GM18858 (cell line): ENCODE measurements at regions not wholly inside any gene's neighbourhood (a gene's known extent, or its start where the extent isn't known, plus 50 kb on each side); places are given as distances from the start of the nearest gene placed in this dataset.
"Not testable (repeated sequence)": the region's sequence is repeated elsewhere in the genome, so short reads cannot be mapped to it uniquely, and the experiment has no call there.

Experiments used
- ATAC-seq: cut with Tn5 transposase; IDR thresholded peaks from one replicate; pipeline ENCODE4 v1.9.1; 2021; ENCODE audit not compliant: unreplicated experiment

DNA sequence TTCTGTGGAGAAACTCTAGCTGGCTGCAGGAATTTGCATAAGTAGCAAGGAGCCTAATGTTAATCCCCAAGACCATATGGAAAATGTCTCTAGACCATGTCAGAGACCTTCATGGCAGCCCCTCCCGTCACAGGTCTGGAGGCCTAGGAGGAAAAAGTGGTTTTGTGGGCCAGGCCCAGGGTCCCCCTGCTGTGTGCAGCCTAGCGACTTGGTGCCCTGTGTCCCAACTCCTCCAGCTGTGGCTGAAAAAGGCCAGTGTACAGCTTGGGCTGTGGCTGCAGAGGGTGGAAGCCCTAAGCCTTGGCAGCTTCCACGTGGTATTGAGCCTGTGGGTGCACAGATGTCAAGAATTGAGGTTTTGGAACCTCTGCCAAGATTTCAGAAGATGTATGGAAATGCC, 306.9 kb upstream of the CA10 start:
- no peak for ATAC-seq

DNA sequence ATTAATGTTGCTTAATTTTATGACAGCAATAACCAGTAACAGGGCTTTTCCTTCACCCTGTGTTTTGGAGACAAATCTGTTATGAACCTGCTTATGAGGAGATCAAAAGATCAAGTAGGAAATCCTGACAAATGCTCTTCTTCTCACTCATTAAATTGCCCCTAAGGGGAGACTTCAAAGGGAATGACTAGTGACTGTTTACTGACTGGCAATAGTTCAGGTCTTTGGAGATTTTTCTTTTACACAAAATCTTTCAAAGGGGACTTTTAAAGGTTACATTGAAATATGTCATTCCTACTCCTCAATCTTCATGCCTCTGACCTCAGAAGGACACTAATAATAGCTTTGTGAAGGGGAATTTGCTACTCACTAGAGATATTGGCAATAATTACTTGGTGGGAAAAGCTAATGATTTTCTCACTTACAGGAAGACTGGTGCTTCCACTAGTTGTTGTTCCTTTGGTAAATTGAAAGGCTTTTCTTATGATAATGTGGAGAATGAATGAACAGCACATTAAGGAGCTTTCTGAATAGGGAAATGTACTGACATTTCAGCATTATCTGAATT, 292.9 kb upstream of the CA10 start:
- ATAC-seq: no peak

- ATAC-seq: no peak
Measured at GRCh38 chr17:52442350-52442749, 283.8 kb upstream of the CA10 start.

- ATAC-seq: no peak
Measured at GRCh38 chr17:52420555-52421078, 262.1 kb upstream of the CA10 start.

DNA sequence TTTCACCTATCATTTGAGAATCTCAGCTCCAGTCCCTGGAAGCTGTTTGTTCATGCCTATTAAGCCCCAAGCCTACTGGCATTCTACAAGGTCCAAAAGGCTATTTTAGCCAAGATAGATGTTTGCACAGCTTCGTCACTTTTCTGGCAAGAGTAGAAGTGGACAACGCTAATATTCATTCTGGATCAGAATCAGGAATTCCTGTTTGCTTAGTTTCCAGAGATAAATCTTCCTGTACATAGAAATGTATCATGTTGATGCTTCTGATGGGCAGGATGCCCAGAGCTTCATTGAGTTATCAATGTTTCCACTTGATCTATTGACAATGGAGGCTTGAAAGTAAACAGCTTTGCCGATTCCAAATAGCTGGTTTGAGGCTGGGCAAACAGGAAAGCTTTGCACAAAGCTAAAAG, 260.7 kb upstream of the CA10 start:
- ATAC-seq: no peak

DNA sequence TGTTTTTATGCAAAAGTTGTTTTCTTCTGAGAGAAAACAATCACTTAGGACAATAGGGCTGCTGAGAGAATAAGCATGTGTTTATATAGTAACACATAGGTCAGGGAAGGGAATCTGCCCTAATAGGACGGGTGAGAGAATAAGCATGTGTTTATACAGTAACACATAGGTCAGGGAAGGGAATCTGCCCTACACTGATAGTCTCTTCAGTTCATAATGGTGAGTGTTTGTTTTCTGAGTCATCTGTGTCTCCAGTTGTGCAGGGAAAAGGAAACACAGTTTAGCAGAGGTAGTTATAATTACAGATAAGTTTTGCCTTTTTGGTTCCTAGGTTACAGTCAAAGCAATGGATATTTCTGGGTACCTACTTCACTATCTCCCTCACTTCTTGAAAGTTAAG, 252.3 kb upstream of the CA10 start:
- no peak for ATAC-seq

- ATAC-seq: not testable (repeated sequence)
Measured at GRCh38 chr17:52409222-52409621, 250.7 kb upstream of the CA10 start.

- ATAC-seq: no peak
Measured at GRCh38 chr17:52395308-52395707, 236.8 kb upstream of the CA10 start.

GRCh38 chr17:52390422-52390821, 231.9 kb upstream of the CA10 start:
- ATAC-seq: no peak

DNA sequence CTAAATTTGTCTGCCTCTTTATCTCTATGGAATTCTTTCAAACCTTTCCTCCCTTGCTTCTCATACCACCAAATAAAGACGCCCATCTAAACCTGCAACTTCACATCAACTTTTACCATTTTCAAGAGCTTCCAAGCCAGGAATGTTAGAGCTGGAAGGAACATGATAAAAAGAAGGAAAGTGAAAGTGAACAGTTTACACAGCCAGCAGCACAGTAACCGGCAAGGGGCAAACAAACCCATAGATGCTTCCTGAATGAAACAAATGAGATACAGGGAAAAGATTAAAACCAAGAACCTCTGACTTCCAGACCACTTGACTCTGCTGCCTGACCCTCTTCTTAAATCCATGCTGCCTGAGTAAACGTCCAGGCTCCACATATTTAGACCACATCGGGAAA, 231.1 kb upstream of the CA10 start:
- ATAC-seq: no peak

DNA sequence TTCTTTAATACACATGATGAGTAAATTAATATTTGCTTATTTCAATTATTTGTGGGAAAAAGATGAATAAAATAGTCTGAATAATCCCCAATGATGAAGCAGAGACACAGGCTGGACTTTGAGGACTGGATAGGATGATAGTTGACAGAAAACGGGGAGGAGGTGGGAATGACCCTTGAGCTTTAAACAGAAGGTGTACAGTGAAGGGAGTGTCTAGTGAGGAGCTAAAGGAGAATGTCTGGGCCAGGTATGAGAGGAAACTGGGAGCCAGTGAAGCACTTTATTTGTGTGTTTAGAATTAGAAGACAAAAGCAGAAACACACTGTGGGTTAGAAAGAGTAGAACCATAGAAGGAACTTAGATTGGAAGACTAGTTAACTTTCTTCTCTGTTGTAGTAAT, 230.4 kb upstream of the CA10 start:
- no peak for ATAC-seq

DNA sequence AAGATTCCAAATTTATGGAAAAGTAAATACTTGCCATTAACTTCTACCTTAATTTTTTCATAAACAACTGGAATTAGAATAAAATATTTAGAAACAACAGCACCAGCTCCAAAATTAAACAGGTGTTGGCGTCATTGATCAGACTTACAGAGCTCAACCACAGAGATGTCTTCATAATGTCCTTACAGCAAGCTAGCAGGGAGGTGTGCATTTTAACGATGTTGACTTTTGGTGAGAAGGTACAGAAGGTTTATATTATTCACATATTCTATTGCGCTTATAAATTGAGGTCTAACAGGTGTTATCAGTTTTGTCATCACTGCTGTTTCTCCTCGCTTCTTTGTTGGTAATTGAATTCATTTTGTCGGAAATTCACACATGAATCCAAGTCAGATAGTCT, 226.2 kb upstream of the CA10 start:
- ATAC-seq: no peak

DNA sequence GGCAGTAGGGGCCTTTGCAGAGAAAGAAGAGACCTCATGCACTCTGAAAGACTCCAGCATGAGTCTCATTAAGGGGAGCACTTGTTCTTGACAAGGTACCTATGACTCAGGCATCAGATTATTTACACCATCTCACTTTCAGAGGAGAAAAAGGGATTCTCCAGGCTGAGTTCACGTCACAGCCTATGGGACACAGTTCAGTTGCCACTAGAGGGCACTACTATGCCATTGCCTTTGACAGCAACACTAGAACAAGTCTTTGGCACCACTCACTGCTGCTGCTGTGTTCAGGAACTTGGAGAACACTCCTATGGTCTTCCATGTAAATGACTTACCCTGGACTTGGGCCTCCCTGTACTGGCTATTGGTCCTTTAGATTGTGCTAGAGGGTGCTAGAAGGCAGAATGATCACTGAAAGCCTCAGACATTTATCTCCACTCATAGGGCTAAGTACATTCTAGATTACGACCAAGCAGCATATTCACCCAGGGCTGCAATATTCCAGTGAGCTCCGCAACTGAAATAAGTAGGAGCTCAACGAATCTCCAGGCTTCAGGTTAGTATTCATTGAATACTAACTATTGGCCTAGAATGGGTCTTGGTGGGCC, 225.1 kb upstream of the CA10 start:
- ATAC-seq: peak; percentile 42

DNA sequence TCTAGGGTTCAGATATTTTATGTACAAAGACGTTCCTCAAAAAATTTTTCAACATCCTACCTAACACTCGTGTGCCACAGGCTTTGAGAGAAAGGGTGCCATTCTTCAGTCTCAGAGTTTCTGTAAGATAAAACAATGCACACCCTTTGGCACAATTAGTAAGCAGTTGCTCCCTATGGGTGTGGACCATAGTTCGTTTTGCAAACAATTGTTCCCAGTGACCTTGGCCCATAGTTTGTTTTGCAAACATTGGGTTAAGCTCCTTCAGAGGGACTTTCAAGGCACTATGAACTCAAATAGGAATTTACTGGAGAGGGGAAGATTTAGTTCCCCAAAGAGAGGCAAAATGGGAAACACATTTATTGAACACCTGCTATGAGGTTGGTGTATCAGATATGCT, 220.3 kb upstream of the CA10 start:
- ATAC-seq: no peak

DNA sequence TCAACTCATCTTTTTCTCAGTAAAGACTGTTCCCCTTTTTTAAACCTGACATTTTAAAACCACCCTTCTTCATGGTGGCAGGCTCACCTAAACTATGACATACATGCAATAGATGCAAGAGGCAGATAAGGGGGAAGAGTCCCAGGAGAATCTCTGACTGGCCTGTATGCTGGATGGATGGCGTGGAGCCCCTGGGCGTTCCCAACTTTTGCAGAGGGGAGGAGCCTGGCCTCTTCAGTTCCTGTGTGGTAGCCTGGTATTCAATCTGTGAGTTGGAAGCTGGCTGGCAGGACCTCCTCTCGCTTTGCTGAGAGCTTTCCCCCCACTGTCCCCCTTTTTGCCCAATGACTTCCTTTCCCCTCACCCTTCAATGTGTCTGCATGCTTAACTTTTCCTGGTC, 217.6 kb upstream of the CA10 start:
- ATAC-seq: no peak

- no peak for ATAC-seq
Measured at GRCh38 chr17:52368886-52369285, 210.4 kb upstream of the CA10 start.

GRCh38 chr17:52357854-52358253, 199.3 kb upstream of the CA10 start:
- ATAC-seq: no peak

GRCh38 chr17:52336796-52337195, 178.3 kb upstream of the CA10 start:
- ATAC-seq: no peak

DNA sequence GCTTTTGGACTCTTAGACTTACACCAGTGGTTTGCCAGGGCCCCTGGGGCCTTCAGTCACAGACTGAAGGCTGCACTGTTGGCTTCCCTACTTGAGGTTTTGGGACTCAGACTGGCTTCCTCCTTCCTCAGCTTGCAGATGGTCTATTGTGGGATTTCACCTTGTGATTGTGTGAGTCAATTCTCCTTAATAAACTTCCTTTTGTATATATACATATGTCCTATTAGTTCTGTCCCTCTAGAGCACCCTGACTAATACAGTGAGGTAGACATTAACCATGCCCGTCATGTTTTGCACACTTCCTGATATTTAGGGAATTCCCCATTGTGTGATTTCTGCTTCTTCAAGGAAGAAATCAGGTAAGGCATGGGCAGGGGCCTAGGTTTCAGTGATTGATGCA, 147.8 kb upstream of the CA10 start:
- no peak for ATAC-seq

DNA sequence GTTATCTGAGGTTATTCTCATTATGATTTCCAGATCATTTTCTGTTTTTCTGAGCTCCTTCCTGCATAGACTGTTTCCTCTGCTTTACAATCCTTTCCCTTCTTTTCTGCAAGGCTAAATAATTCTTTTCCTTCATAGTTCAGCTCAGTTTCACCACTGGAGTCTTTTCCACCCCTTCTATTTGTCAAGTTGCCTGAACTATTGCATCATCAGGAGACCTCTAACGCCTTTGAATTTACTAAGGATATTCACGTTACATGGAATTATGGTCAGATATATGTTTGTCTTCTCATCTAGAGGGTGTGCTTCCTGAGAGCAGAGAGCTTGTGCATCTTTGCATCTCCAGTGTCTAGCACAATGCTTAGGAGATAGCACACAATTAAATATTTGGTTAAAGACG, 140.4 kb upstream of the CA10 start:
- no peak for ATAC-seq

DNA sequence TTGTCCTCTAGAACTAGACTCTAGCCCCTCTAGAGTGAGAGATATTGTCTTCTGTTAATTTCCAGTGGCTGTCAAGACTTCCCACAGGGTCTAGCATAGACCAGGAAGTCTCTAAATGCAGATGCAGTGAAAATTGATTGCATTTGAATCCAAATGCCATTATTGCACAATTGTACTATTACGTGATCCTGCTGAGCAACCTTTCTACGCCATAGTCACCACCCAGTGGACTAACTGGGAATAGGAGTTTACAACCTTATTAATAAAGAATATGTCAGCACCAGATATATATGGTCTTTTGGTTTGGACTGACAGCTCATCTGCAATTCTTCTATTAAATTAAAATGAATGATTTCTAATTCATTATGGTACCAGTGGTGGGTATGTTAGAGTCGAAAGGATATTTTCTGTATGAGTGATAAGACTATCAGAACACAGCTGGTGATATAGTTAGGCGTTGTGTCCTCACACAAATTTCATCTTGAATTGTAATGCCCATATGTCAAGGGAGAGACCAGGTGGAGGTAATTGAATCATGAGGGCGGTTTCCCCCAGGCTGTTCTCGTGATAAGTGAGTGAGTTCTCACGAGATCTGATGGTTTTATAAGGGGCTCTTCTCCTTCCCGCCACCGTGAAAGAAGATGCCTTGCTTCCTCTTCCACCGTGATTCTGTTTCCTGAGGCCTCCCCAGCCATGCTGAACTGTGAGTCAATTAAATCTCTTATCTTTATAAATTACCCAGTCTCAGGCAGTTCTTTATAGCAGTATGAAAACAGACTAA, 138.9 kb upstream of the CA10 start:
- no peak for ATAC-seq

DNA sequence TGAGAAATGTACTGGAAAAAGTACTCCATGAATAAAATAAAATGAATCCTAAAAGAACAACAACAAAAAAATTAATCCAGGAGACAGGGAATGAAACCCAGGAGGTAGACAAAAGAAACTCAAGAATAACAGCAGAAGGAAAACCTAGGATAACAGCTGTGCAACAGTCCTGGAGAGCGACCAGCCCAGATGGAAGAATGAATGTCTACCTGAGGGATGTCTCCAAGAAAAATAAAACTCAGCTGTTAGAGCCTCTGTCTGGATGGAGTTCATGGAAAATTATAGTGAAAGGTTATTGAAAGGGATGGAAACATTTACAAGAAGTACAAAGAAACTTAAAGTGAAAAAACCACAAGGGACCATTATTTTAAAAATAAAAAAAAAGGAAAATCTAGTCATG, 135.8 kb upstream of the CA10 start:
- ATAC-seq: no peak
